ENCODE measurements at regions not wholly inside any gene's neighbourhood (a gene's known extent, or its start where the extent isn't known, plus 50 kb on each side); places are given as distances from the start of the nearest gene placed in this dataset.

- DNase-seq, result no peak
Observed at GRCh38 chr2:173651891-173652290, 297.2 kb downstream of the CDCA7 start.

- no peak for DNase-seq
Observed at GRCh38 chr2:173652311-173652710, 297.6 kb downstream of the CDCA7 start.

GRCh38 chr2:173652767-173653431 lies 298.2 kb downstream of the CDCA7 start:
- DNase-seq, result no peak

- DNase-seq, result no peak
Observed at GRCh38 chr2:173653432-173653805, 298.7 kb downstream of the CDCA7 start.

GRCh38 chr2:173654161-173654895 lies 299.7 kb downstream of the CDCA7 start:
- no peak for DNase-seq

- no peak for DNase-seq
Observed at GRCh38 chr2:173654896-173655265, 300.2 kb downstream of the CDCA7 start.

- no peak for DNase-seq
Observed at GRCh38 chr2:173656086-173656485, 301.4 kb downstream of the CDCA7 start.

GRCh38 chr2:173657996-173658717 lies 303.5 kb downstream of the CDCA7 start:
- DNase-seq, result no peak

- no peak for DNase-seq
Observed at GRCh38 chr2:173658946-173659371, 304.3 kb downstream of the CDCA7 start.

- no peak for DNase-seq
Observed at GRCh38 chr2:173659509-173659908, 304.8 kb downstream of the CDCA7 start.

GRCh38 chr2:173661586-173661985 lies 303.6 kb downstream of the SP3 start:
- DNase-seq, result no peak

- DNase-seq, result no peak
Observed at GRCh38 chr2:173663353-173663752, 301.8 kb downstream of the SP3 start.

GRCh38 chr2:173663835-173664512 lies 301.2 kb downstream of the SP3 start:
- no peak for DNase-seq

GRCh38 chr2:173664513-173664910 lies 300.7 kb downstream of the SP3 start:
- no peak for DNase-seq

GRCh38 chr2:173666171-173666888 lies 298.8 kb downstream of the SP3 start:
- no peak for DNase-seq

GRCh38 chr2:173667014-173667413 lies 298.2 kb downstream of the SP3 start:
- no peak for DNase-seq

GRCh38 chr2:173667415-173667814 lies 297.8 kb downstream of the SP3 start:
- no peak for DNase-seq

GRCh38 chr2:173669271-173669853 lies 295.8 kb downstream of the SP3 start:
- DNase-seq, result no peak

- DNase-seq, result no peak
Observed at GRCh38 chr2:173669888-173670287, 295.3 kb downstream of the SP3 start.

GRCh38 chr2:173672573-173673340 lies 292.4 kb downstream of the SP3 start:
- no peak for DNase-seq

GRCh38 chr2:173673640-173674039 lies 291.5 kb downstream of the SP3 start:
- DNase-seq, result no peak

GRCh38 chr2:173676647-173677046 lies 288.5 kb downstream of the SP3 start:
- DNase-seq, result no peak

All from stimulated activated CD4-positive, alpha-beta T cell treated with anti-CD3 and anti-CD28 coated beads, Interleukin-4, amount 100 ng/mL, for 1 hour (primary cell).